ENCODE measurements at regions not wholly inside any gene's neighbourhood (a gene's known extent, or its start where the extent isn't known, plus 50 kb on each side); places are given as distances from the start of the nearest gene placed in this dataset.

- no peak for DNase-seq (ENCODE audit: low read depth)
Observed at GRCh38 chr12:66852091-66852490, 173.2 kb upstream of the GRIP1 start.

- no peak for DNase-seq (ENCODE audit: low read depth)
Observed at GRCh38 chr12:66852765-66853164, 173.9 kb upstream of the GRIP1 start.

- no peak for DNase-seq (ENCODE audit: low read depth)
Observed at GRCh38 chr12:66859751-66860440, 181.0 kb upstream of the GRIP1 start.

- peak; percentile 22 for DNase-seq (ENCODE audit: low read depth)
Observed at GRCh38 chr12:66860752-66861750, 182.2 kb upstream of the GRIP1 start.

- DNase-seq (ENCODE audit: low read depth): no peak
Observed at GRCh38 chr12:66862356-66862985, 183.6 kb upstream of the GRIP1 start.

GRCh38 chr12:66863276-66863675 lies 184.4 kb upstream of the GRIP1 start:
- no peak for DNase-seq (ENCODE audit: low read depth)

GRCh38 chr12:66877925-66878324 lies 199.0 kb upstream of the GRIP1 start:
- DNase-seq (ENCODE audit: low read depth): no peak

GRCh38 chr12:66879409-66879808 lies 200.5 kb upstream of the GRIP1 start:
- DNase-seq (ENCODE audit: low read depth): no peak

- DNase-seq (ENCODE audit: low read depth): no peak
Observed at GRCh38 chr12:66881386-66881785, 202.5 kb upstream of the GRIP1 start.

- no peak for DNase-seq (ENCODE audit: low read depth)
Observed at GRCh38 chr12:66884091-66884490, 205.2 kb upstream of the GRIP1 start.

- DNase-seq (ENCODE audit: low read depth): no peak
Observed at GRCh38 chr12:66885115-66885875, 206.4 kb upstream of the GRIP1 start.

GRCh38 chr12:66896797-66897196 lies 217.9 kb upstream of the GRIP1 start:
- DNase-seq (ENCODE audit: low read depth): no peak

- DNase-seq (ENCODE audit: low read depth): no peak
Observed at GRCh38 chr12:66898700-66899469, 220.0 kb upstream of the GRIP1 start.

- DNase-seq (ENCODE audit: low read depth): no peak
Observed at GRCh38 chr12:66899588-66899987, 220.7 kb upstream of the GRIP1 start.

- no peak for DNase-seq (ENCODE audit: low read depth)
Observed at GRCh38 chr12:66900616-66901015, 221.7 kb upstream of the GRIP1 start.

GRCh38 chr12:66901138-66901932 lies 222.5 kb upstream of the GRIP1 start:
- DNase-seq (ENCODE audit: low read depth): no peak

GRCh38 chr12:66902020-66902419 lies 223.1 kb upstream of the GRIP1 start:
- no peak for DNase-seq (ENCODE audit: low read depth)

- DNase-seq (ENCODE audit: low read depth): no peak
Observed at GRCh38 chr12:66903782-66904396, 225.0 kb upstream of the GRIP1 start.

GRCh38 chr12:66905201-66905600 lies 226.3 kb upstream of the GRIP1 start:
- DNase-seq (ENCODE audit: low read depth): no peak
